Osteocyte (in vitro differentiated cells): ENCODE measurements at regions not wholly inside any gene's neighbourhood (a gene's known extent, or its start where the extent isn't known, plus 50 kb on each side); places are given as distances from the start of the nearest gene placed in this dataset.
"Not testable (repeated sequence)": the region's sequence is repeated elsewhere in the genome, so short reads cannot be mapped to it uniquely, and the experiment has no call there.

ENCODE experiments used
- DNase-seq: peaks from one replicate; pipeline ENCODE4 v3.0.0; 2021; ENCODE audit warnings: mixed read lengths; ENCODE audit not compliant: unreplicated experiment; ENCODE audit errors: extremely low spot score
- H3K27ac Mint-ChIP-seq: one replicate; pipeline ENCODE4 v1.8.0; 2021; ENCODE audit warnings: mild to moderate bottlenecking, mixed read lengths; ENCODE audit not compliant: unreplicated experiment
- H3K27me3 Mint-ChIP-seq: one replicate; pipeline ENCODE4 v1.8.0; 2021; ENCODE audit warnings: mixed read lengths; ENCODE audit not compliant: unreplicated experiment
- H3K36me3 Mint-ChIP-seq: one replicate; pipeline ENCODE4 v1.8.0; 2021; ENCODE audit warnings: mixed read lengths; ENCODE audit not compliant: unreplicated experiment
- H3K4me1 Mint-ChIP-seq: one replicate; pipeline ENCODE4 v1.8.0; 2021; ENCODE audit warnings: mixed read lengths; ENCODE audit not compliant: unreplicated experiment
- H3K4me3 Mint-ChIP-seq: one replicate; pipeline ENCODE4 v1.8.0; 2021; ENCODE audit warnings: mild to moderate bottlenecking, moderate library complexity, mixed read lengths; ENCODE audit not compliant: unreplicated experiment
- H3K9me3 Mint-ChIP-seq: one replicate; pipeline ENCODE4 v1.8.0; 2021; ENCODE audit warnings: mixed read lengths; ENCODE audit not compliant: unreplicated experiment
- TF ChIP-seq, protein P1 (sequence below): fragments of 200-600 bp; sonication (generic); IDR thresholded peaks from 2 replicates; pipeline ENCODE4 v1.5.0; 2021; ENCODE audit warnings: antibody characterized with exemption, mild to moderate bottlenecking, moderate library complexity

DNA sequence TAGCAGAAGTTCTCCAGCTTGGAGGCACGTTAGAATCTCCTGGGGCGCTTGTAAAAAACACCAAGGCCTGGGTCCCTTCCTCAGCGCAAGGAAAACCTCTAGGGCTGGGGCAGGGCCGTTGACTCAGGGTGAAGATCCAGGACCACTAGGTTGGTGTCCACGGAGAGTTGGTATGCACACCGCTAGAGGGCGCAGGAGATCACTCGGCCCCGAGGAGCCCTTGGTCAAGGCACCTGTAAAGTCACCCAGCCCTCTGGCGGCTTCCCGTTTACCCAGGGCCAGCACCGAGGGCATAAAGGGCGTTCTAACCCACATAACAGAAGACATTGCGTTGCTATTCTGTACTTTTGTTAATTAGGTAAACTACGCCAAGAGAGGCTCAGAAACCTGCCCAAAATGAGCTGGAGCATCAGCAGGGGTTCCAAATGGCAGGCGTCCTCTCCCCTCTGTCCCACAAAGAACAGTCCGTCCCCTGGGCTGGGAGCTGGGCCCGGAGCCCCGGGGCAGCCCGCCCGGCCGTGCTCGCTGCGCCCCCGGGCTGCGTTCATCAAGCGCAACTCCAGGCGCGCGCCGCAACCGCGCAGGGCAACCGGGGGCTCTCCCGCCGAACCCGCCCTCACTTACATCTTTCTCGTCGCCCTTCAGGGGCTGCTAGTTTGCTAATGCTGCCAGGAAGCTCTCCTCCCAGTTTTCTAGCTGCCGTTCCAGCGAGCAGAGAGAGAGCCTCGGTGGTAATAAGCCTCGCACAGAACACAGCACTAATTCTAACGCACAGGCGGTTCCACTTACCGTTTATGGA is 332.1 kb downstream of the ARRDC4 start:
- H3K4me1 Mint-ChIP-seq, result no peaks in the 10 kb centered on the region
- no peaks in the 10 kb centered on the region for H3K9me3 Mint-ChIP-seq
- no peak for DNase-seq
- H3K27ac Mint-ChIP-seq, result no peak overlapping the region
- TF ChIP-seq, protein P1, sequence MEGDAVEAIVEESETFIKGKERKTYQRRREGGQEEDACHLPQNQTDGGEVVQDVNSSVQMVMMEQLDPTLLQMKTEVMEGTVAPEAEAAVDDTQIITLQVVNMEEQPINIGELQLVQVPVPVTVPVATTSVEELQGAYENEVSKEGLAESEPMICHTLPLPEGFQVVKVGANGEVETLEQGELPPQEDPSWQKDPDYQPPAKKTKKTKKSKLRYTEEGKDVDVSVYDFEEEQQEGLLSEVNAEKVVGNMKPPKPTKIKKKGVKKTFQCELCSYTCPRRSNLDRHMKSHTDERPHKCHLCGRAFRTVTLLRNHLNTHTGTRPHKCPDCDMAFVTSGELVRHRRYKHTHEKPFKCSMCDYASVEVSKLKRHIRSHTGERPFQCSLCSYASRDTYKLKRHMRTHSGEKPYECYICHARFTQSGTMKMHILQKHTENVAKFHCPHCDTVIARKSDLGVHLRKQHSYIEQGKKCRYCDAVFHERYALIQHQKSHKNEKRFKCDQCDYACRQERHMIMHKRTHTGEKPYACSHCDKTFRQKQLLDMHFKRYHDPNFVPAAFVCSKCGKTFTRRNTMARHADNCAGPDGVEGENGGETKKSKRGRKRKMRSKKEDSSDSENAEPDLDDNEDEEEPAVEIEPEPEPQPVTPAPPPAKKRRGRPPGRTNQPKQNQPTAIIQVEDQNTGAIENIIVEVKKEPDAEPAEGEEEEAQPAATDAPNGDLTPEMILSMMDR, result peak; percentile 61
- H3K4me3 Mint-ChIP-seq, result no peak overlapping the region
- H3K36me3 Mint-ChIP-seq, result no peaks in the 10 kb centered on the region
- peaks cover 27% of the 10 kb centered on the region for H3K27me3 Mint-ChIP-seq

DNA sequence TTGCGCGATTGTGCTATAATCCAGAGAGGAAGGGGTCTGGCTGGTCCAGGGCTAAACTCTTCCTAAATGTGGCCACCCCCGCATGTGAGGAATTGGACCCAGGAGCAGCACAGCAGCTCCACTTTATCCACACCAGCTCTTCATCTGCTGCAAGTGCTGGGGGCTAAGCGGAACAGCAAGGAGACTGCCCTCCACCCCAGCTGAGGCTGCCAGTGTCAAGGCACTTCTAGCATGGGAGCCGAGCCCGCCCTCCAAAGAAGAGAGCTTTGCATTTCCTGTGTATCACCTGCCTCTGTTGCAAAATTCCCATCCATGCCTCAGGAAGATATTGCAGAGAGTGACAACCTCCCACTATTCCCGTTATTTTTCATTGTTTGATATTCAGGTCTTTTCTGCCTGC is 333.6 kb downstream of the ARRDC4 start:
- DNase-seq, result no peak
- Mint-ChIP-seq H3K4me3 (no peak overlapping the region), H3K4me1 (no peaks in the 10 kb centered on the region), H3K27ac (no peak overlapping the region), H3K27me3 (peaks cover 29% of the 10 kb centered on the region), H3K9me3 (no peaks in the 10 kb centered on the region), H3K36me3 (no peaks in the 10 kb centered on the region)
- TF ChIP-seq, protein P1, result no peak

DNA sequence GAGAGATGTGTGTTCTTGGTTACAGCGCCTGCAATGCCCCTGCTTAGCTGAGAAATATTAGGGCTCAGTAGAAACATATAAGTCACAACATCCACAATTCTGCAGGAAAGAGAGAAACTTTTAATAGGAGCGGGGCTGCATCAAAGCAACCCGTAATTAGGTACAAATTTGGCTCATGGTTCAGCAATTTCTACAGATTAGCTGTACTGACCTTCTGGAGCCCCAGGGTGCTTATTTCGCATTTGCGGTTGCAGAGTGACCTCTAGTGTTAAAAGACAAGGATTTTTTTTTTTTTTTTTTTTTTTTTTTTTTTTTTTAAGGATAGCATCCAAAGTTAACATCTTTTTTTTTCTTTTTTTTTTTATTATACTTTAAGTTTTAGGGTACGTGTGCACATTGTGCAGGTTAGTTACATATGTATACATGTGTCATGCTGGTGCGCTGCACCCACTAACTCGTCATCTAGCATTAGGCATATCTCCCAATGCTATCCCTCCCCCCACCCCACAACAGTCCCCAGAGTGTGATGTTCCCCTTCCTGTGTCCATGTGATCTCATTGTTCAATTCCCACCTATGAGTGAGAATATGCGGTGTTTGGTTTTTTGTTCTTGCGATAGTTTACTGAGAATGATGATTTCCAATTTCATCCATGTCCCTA is 334.7 kb downstream of the ARRDC4 start:
- not testable (repeated sequence) for H3K4me3 Mint-ChIP-seq, DNase-seq, H3K27ac Mint-ChIP-seq, H3K9me3 Mint-ChIP-seq, H3K36me3 Mint-ChIP-seq, H3K4me1 Mint-ChIP-seq
- TF ChIP-seq, protein P1, result peak; percentile 43
- H3K27me3 Mint-ChIP-seq, result peaks cover 34% of the 10 kb centered on the region

DNA sequence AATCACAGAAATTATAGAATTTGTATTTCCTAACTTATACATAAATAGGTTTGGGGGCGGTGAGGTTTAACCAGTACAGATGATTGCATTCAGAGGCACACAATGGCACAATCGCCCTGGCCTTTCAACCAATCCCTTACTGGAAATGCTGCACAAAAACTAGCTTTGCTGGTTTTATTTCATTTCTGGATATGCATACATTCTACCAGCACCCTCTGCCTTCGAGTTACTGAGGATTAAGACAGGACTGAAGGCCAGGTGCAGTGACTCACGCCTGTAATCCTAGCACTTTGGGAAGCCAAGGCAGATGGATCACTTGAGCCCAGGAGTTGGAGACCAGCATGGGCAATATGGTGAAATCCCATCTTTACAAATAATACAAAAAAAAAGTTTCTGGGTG is 336.1 kb downstream of the ARRDC4 start:
- Mint-ChIP-seq H3K4me1 (no peaks in the 10 kb centered on the region), H3K27ac (no peak overlapping the region), H3K4me3 (no peak overlapping the region), H3K9me3 (no peaks in the 10 kb centered on the region), H3K36me3 (no peaks in the 10 kb centered on the region), H3K27me3 (peaks cover 42% of the 10 kb centered on the region)
- no peak for DNase-seq
- TF ChIP-seq, protein P1, result no peak

DNA sequence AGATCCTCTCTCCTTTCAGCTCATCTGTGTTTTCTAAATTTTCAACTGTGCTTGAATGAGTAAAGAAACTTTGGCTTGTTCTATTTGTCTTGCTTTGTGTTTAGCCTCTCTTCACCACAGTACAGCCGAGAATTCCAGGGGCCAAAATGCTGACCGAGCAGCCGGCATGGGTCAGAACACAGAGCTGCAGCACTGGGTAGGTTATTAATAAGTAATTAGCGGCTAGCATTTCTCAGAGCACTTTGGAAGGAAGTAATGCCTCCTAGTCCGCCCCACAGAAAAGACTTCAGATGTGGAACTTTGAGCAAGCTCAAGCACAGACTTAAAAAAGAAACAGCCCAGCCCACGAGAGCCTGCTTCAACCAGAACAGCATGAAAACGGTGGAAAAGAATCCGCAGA is 343.9 kb downstream of the ARRDC4 start:
- Mint-ChIP-seq H3K36me3 (no peaks in the 10 kb centered on the region), H3K27ac (no peak overlapping the region), H3K4me1 (no peaks in the 10 kb centered on the region), H3K4me3 (no peak overlapping the region), H3K27me3 (peaks cover 14% of the 10 kb centered on the region), H3K9me3 (no peaks in the 10 kb centered on the region)
- TF ChIP-seq, protein P1, result no peak
- DNase-seq, result no peak
